Cardiac fibroblast (primary cell): ENCODE measurements at regions not wholly inside any gene's neighbourhood (a gene's known extent, or its start where the extent isn't known, plus 50 kb on each side); places are given as distances from the start of the nearest gene placed in this dataset.
"Not testable (repeated sequence)": the region's sequence is repeated elsewhere in the genome, so short reads cannot be mapped to it uniquely, and the experiment has no call there.

Experiments used
- DNase-seq, 2 donors: peaks; one replicate each; pipeline versions ENCODE4 v3.0.0 to v3.0.0-alpha.2; 2010; ENCODE audit warnings: low read depth in 2 of 2
- H3K4me3 ChIP-seq, 2 donors: replicated peaks in 1 of 2; 1 replicate in 1 of 2; 2 replicates in 1 of 2; pipeline ENCODE4 v1.5.1; 2011; ENCODE audit warnings: low read depth in 2 of 2, low read length in 2 of 2, mild to moderate bottlenecking in 2 of 2, moderate library complexity in 1 of 2
- CTCF ChIP-seq: IDR thresholded peaks from one replicate; pipeline ENCODE4 v1.5.1; 2011; ENCODE audit warnings: low read depth, mild to moderate bottlenecking, low read length, inconsistent platforms

- H3K4me3 ChIP-seq = no peak overlapping the region
- TF ChIP-seq CTCF = no peak
- DNase-seq = no peak
These were observed 541.9 kb upstream of the CADM1 start for GRCh38 chr11:116046127-116046526.

- DNase-seq = no peak
- TF ChIP-seq CTCF = no peak
- H3K4me3 ChIP-seq = no peak overlapping the region
These were observed 540.7 kb upstream of the CADM1 start for GRCh38 chr11:116044941-116045340.

- H3K4me3 ChIP-seq = no peak overlapping the region
- no peak for DNase-seq
- no peak for TF ChIP-seq CTCF
These were observed 540.3 kb upstream of the CADM1 start for GRCh38 chr11:116044520-116044919.

- no peak for DNase-seq
- no peak for TF ChIP-seq CTCF
These were observed 539.6 kb upstream of the CADM1 start for GRCh38 chr11:116043857-116044256.

GRCh38 chr11:116043059-116043458, 538.8 kb upstream of the CADM1 start:
- not testable (repeated sequence) for DNase-seq, H3K4me3 ChIP-seq

More at GRCh38 chr11:116043857-116044256, 539.6 kb upstream of the CADM1 start:
- no peak overlapping the region for H3K4me3 ChIP-seq

- no peak overlapping the region for H3K4me3 ChIP-seq
- TF ChIP-seq CTCF = no peak
- DNase-seq = no peak
These were observed 537.9 kb upstream of the CADM1 start for GRCh38 chr11:116042146-116042545.

- no peak for TF ChIP-seq CTCF
- DNase-seq = no peak
- H3K4me3 ChIP-seq = no peak overlapping the region
These were observed 533.6 kb upstream of the CADM1 start for GRCh38 chr11:116037861-116038260.

GRCh38 chr11:116035977-116036376, 531.8 kb upstream of the CADM1 start:
- TF ChIP-seq CTCF = no peak
- no peak for DNase-seq
- no peak overlapping the region for H3K4me3 ChIP-seq
